HEK293T (cell line): ENCODE measurements at regions not wholly inside any gene's neighbourhood (a gene's known extent, or its start where the extent isn't known, plus 50 kb on each side); places are given as distances from the start of the nearest gene placed in this dataset.

ENCODE experiments used
- CTBP1 ChIP-seq: fragments of 450-650 bp; IDR thresholded peaks from 2 replicates; pipeline ENCODE4 v1.6.1; 2016; ENCODE audit warnings: borderline replicate concordance
- ELF4 ChIP-seq: fragments of 450-650 bp; IDR thresholded peaks from 2 replicates; pipeline ENCODE4 v1.6.1; 2017; ENCODE audit warnings: antibody characterized with exemption
- FOXK2 ChIP-seq: fragments of 450-650 bp; IDR thresholded peaks from 2 replicates; pipeline ENCODE4 v1.6.1; 2016; ENCODE audit warnings: mild to moderate bottlenecking
- HDGF ChIP-seq: fragments of 450-650 bp; IDR thresholded peaks from 2 replicates; pipeline ENCODE4 v1.6.1; 2017; ENCODE audit warnings: antibody characterized with exemption, borderline replicate concordance
- SP1 ChIP-seq: fragments of 450-650 bp; IDR thresholded peaks from 2 replicates; pipeline ENCODE4 v1.6.1; 2017
- SUZ12 ChIP-seq: fragments of 450-650 bp; IDR thresholded peaks from 2 replicates; pipeline ENCODE4 v1.6.1; 2016; ENCODE audit warnings: mild to moderate bottlenecking

- TF ChIP-seq CTBP1 (no peak), SUZ12 (no peak), SP1 (no peak), HDGF (no peak), ELF4 (no peak), FOXK2 (no peak)
Observed at GRCh38 chr4:63901304-63901703, 507.9 kb downstream of the TECRL start.
